Amniotic epithelial cell (primary cell): ENCODE measurements at regions not wholly inside any gene's neighbourhood (a gene's known extent, or its start where the extent isn't known, plus 50 kb on each side); places are given as distances from the start of the nearest gene placed in this dataset.
"Not testable (repeated sequence)": the region's sequence is repeated elsewhere in the genome, so short reads cannot be mapped to it uniquely, and the experiment has no call there.

Experiments used
- DNase-seq: peaks from one replicate; pipeline ENCODE4 v3.0.0-alpha.2; 2010; ENCODE audit warnings: low read depth

DNA sequence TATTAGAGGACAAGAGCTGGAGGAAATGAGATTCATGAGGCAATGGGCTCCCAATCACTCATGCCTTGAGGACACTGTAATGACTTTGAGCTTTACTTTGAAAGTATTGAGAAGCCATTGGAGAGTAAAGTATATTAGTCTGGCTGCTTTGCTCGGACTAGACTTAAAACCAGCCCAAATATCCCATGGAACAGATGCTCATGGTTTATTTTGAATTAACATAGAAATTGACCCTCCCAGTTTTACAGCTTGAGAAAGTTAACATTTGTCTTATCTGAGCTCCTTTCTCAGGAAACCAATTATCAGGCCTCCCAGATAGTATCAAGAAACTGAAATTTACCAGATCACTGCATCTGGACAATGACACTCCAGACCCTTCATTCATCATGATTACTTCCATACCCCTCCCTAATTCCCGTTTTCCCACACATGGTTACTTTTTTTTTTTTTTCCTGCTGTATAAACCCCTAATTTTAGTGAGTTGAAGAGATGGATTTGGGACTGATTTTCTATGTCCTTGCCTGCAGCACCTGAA is 270.8 kb upstream of the SMIM30 start:
- no peak for DNase-seq

GRCh38 chr7:113383638-113384037 is 265.3 kb upstream of the SMIM30 start:
- no peak for DNase-seq

DNA sequence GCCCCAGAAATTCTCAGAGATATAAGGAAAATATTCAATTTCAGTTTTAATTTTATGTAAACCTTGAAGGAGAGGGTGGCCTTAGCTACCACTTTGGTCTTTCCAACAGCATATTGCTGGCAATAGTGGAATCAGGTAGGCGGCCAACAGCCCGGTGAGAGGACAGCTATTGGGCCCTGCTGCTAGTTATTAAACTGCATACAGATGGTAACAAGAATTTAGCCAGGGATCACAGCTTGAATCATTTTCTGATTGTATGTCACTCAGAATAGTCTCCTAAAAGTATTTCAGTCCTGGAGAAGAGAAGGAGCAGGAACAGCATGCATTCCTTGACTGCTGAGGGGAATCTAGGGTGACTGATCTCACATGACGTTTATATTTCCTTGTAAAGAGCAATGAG is 261.4 kb upstream of the SMIM30 start:
- DNase-seq = no peak

GRCh38 chr7:113374955-113375354 is 256.6 kb upstream of the SMIM30 start:
- DNase-seq = no peak

DNA sequence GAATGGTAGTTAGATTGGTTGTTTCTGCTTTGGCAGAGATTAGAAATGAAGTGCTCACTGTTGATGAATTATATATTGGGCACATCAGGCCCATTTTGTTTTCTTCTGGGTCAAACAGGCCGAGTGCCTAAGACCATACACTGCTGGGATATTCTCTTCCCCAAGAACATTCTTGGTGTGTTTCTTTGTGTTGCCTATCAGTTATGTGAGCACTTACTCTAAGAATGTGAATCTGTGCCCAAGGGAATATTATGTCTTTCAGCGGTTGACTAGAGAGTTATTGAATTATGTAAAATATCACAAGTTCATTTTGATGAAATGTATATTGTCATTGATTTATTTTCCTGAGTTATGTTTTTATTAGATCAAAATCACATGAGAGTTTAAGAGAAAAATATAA is 255.5 kb upstream of the SMIM30 start:
- DNase-seq = no peak

- DNase-seq = peak; percentile 10
Observed at GRCh38 chr7:113371416-113372043, 253.2 kb upstream of the SMIM30 start.

DNA sequence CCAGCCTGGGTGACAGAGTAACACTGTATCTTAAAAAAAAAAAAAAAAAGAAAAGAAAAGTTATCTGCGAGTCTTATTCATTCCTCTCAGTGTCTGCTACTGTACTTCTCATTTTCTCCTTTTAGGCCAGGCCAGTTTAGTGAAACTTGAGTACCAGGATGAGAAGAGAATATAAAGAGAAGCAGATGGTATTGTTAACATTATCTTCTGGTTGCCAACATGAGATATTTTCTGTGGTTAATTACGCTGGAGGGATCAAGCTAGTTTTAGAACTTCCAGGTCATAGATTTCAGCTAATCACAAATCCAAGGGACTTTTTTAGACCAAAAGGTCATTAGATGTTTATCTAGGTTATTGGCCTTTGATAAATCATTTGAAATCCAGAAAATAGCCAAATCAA is 252.6 kb upstream of the SMIM30 start:
- DNase-seq = peak; percentile 20

GRCh38 chr7:113368256-113368655 is 249.9 kb upstream of the SMIM30 start:
- no peak for DNase-seq

DNA sequence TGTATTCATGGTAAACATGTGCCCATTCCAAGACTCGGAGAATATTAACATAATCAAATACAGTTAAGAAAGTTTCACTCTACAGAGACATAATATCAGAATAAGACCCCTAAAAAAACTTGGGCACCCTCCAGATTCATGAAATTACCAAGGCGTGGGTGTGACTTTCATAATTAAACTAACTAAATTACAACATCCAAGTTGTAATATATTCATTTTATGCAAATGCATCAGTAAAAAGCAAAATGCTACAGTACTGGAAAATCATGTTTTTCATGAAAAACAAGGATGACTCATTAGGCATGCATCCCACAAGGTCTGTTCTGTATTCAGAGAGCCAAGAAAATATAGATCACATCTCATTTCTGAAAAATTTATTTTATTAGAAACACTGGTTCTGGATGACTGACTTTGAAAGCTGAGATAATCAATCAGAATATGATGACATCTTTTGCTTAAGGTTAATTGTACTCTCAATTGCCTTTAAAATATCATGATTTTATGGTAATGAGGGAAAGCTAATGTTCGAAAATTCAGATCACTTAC is 248.8 kb upstream of the SMIM30 start:
- DNase-seq = no peak

GRCh38 chr7:113366122-113366521 is 247.8 kb upstream of the SMIM30 start:
- no peak for DNase-seq

DNA sequence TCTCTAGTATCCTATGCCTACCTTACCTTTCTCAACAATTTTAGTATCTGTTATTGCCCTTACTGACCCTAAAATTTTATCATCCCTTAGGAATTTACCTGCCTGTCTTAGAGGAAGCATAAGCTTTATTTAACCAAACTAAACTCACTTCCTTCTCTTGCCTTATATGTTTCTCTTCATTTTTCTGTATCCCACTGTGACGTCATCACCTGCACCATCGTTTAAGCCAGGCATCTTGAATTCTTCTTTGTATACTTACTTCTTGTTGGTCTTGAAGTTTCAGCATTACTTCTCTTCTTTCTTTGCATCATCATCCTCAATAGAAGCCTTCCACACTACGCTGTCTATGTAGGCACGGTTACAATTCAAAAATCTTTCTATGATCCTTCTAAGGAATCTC is 231.0 kb upstream of the SMIM30 start:
- DNase-seq = no peak

DNA sequence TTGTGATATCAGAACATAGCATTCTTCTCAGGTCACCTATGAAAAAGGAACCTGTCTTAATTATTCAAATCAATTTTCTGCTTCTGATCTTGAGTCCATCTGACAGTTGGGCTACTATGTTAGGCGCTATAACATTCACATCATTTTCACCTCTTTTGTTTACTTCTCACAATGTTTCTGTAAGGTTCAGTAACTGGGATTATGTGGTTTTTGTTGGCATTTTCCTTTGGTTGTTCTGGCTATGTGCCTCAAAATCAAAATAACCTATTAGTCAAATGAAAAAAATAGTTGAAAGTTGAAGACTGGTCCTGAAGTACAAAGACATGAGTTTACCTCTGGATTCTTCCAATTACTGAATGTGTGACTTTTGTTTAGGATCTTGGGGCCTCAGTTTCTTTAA is 221.3 kb upstream of the SMIM30 start:
- DNase-seq = no peak

- DNase-seq = no peak
Observed at GRCh38 chr7:113338071-113338696, 219.8 kb upstream of the SMIM30 start.

DNA sequence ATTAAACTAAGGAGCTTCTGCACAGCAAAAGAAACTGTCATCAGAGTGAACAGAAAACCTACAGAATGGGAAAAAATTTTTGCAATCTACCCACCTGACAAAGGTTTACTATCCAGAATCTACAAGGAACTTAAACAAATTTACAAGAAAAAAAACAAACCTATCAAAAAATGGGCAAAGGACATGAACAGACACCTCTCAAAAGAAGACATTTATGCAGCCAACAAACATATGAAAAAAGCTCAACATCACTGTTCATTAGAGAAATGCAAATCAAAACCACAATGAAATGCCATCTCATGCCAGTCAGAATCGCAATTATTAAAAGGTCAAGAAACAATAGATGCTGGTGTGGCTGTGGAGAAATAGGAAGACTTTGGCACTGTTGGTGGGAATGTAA is 218.5 kb upstream of the SMIM30 start:
- DNase-seq = not testable (repeated sequence)

GRCh38 chr7:113331155-113331898 is 213.0 kb upstream of the SMIM30 start:
- DNase-seq = no peak

DNA sequence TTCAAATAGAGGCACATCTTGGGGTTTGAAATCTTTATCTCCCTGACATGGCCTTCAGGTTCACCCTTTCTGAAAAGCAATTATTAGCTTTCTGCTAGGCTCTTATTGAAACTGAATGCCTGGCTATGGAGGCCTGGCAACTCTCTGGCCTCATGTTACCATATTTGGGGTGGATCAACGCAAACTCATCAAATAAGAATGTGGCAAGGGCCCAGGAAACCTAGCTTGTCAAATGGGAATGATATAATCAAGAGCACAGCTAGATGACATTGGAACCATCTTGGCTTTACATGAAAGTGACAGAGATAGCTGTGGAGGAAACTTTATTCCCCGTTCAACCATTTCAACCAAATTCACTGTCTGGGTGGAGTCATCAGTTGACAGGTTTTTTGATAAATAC is 202.8 kb upstream of the SMIM30 start:
- no peak for DNase-seq

- DNase-seq = no peak
Observed at GRCh38 chr7:113320419-113320818, 202.1 kb upstream of the SMIM30 start.

GRCh38 chr7:113314594-113314993 is 196.2 kb upstream of the SMIM30 start:
- no peak for DNase-seq

DNA sequence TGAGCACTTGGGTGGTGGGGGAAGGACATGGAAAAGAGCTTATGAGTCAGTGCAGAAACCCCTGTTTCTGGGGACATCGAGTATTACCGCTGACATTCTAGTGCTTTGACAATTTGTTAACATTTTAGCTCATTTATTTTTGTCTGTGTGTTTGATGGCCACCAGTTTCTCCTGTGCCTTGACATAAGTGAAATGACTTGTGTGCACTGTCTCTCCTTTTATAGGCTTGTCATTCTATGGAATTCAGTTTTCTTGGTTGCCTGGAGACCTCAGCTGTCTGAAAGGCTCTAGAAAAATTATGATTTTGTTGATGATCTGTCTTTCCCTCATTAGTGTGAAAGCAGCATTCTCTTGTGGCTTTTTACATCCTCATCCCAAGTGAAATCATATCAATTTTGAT is 190.0 kb upstream of the SMIM30 start:
- no peak for DNase-seq

- DNase-seq = peak; percentile 1
Observed at GRCh38 chr7:113307147-113307546, 188.8 kb upstream of the SMIM30 start.

DNA sequence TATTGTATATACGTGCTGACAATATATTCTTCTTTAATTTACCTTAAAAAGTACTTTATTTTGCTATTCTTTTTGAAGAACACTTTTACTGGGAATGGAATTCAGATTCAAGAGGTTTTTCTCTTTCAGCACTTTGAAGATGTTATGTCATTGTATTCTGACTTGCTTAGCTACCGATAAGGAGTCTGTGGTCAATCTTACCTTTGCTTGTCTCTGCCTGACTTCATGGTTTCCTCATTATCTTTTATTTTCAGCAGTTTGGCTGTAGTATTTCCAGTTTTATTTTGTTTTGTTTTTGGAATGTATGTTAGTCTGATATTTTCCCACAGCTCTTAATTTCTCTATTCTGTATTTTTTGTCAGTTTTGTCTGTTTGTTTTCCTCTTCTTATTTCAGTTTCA is 187.9 kb upstream of the SMIM30 start:
- no peak for DNase-seq

DNA sequence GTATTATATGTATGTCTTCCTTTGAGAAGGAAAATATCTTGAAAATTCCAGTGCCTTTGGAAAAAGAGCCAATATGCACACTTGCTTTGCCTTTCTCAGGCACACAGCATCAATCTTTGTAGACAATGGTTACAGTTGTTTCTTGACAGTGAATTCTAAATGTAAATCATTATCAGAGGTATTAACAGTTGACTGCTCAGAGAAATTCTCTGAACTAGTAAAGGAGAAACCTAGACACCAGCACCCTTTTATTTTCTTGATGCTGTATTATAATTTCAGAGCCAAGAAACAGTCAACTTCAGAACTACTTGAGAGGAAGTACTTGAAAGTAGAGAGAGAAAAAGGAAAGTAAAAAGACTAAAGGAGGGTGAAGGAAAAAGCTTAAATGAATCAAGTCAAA is 185.8 kb upstream of the SMIM30 start:
- DNase-seq = no peak

- not testable (repeated sequence) for DNase-seq
Observed at GRCh38 chr7:113303388-113303787, 185.0 kb upstream of the SMIM30 start.
